ENCODE measurements at regions not wholly inside any gene's neighbourhood (a gene's known extent, or its start where the extent isn't known, plus 50 kb on each side); places are given as distances from the start of the nearest gene placed in this dataset.
A peak's percentile ranks its signal among the peaks of the same experiment; 100 is the strongest.

GRCh38 chr20:52775786-52776185, 196.4 kb upstream of the TSHZ2 start:
- DNase-seq: no peak

GRCh38 chr20:52768694-52769093, 203.5 kb upstream of the TSHZ2 start:
- no peak for DNase-seq

DNA sequence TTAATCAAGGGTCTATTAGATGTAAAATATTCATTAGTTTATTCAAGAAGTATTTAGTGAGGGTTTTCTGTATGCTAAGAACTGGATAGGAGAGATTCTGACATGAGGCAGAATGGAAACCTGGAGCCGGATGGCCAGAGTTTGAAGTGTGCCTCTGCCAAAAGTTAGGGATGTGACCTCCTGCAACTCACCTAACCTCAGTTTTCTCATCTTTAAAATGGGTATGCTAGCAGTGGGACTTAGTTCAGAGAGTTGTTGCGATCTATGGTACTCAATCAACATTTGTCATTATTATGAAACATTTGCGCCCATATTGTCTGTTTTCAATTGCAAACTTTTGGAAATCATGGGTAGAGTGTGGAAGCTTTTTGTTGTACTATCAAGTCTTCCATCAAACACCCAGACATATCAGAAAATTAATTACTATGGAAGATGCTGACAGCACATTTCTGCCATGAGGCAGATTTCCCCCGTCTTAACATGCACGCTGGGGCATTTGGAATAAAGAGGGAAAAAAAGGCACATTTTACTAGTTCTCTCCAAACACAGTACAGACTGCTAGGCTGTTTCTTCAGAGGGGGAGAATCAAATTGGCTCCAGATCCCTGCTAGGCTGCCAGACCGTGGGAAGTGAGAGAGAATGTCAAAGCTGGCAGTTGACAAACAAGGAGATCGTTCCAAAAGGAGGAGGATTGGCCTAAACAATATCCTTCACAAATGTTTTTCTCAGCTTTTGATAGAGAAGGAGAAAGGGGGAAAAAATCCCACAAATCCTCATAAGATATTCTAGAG, 205.3 kb upstream of the TSHZ2 start:
- DNase-seq: no peak

DNA sequence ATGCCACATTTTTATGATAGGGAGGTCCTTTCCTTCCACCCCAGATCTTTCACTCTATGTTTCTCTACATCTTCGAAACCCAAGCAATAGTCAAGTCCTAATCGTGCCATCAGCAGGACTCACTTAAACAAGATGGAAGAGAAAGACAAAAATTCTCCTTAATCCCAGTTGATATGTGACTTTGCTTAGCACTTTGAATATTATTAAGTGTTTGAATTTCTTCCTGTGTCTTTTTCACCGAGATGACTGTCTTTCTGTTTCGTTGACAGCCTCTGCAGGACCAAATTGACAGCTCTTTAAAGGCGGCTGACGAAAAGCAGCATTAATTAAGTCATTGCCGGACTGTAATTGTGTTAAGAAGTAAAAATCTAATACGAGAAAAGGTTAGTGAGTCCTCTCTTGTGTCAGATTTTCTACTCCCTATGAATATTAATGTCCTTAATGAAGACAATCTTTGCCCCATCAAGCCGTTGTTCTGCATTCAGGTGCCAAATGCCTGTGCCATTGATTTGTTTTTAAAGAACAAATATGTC, 208.8 kb upstream of the TSHZ2 start:
- DNase-seq: no peak

DNA sequence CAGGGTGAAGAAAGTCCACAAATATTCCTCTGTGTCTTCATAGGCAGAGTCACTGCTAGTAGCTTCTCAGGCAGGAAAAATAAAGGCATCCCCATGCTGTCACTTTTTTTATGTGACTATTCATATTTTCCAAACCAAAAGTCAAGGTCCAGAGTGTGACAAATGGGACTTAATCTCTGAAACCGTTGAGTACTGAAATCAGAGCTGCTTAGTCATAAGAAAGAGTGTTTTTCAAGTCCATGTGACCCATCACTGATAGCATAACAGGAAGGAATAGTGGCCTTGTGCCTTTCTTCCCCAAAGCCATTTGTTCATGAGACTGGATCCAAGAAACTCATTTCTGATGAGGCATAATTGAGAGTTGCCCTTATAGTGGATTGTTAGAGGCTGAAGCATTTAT, 210.3 kb upstream of the TSHZ2 start:
- no peak for DNase-seq

GRCh38 chr20:52760791-52761190, 211.4 kb upstream of the TSHZ2 start:
- DNase-seq: no peak

DNA sequence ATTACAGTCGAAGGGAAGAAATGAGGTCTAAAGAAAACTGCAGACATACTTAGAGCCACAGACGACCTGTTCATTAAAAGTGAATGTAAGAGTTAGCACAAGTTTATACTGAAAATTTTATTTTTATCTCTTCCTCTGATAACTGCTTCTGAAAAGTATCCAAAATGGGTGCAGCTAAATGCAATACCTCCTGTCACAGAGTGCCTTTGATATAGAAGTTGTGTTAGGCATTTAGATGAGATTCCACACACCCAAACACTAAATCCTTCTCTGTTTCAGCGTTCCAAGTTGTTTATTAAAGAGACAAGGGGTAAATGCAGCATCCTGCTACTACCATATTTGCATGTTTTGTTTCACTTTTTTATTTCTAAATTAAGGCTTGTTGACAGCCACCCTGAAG, 214.7 kb upstream of the TSHZ2 start:
- no peak for DNase-seq

DNA sequence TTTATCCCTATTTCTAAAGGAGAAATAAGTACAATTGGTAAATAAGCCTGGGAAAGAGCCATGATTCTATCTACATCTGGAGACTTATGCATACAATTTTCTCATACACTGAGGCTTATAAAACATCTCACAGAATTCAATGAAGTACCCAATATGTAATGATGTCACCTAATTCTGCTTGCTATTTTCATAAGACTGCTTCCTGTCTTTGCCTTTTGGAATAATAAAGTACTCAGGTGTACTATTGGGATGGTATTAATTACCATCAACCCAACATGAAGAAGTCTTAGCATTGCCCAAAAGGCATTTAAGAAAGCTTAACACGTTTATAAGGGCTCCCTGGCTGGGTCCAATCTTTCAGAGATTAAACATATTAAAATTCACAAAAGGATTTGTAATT, 216.4 kb upstream of the TSHZ2 start:
- no peak for DNase-seq

DNA sequence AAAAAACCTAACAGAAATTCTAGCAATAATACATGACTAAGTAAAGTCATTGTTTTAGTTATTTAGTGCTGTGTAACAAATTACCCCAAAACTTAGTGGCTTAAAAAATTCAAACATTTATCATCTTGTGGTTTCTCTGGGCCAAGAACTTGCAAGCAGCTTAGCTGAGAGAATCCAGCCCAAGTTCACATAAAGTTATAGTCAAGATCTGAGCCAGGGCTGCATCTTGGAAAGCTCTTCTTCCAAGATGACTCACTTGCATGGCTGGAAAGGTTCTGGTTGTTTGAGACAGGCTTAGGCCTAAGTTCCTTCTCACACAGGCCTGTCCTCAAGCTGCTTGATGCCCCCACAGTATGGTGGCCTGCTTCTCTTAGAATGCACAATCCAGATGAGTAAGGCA, 217.8 kb upstream of the TSHZ2 start:
- no peak for DNase-seq

- DNase-seq: no peak
Measured at GRCh38 chr20:52752023-52752422, 220.1 kb upstream of the TSHZ2 start.

DNA sequence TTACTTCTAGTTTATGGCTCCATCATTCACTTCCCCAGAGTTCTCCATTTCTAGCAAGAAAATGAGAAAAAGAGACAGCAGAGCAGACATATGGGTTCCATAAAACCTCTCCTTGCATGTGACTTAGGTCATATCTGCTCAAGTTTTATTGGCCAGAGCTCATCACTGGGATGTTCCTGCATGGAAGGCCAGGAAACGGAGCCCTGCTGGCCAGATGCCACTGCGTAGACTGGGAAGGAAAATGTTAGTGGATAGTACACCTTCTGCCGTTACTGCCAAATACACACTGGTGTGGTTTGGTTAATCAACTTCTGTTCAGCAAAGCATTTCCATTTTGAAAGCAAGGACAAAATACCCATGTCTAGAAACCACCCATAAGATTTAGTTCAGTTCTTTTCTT, 220.6 kb upstream of the TSHZ2 start:
- DNase-seq: no peak

- DNase-seq: no peak
Measured at GRCh38 chr20:52749938-52750337, 222.2 kb upstream of the TSHZ2 start.

DNA sequence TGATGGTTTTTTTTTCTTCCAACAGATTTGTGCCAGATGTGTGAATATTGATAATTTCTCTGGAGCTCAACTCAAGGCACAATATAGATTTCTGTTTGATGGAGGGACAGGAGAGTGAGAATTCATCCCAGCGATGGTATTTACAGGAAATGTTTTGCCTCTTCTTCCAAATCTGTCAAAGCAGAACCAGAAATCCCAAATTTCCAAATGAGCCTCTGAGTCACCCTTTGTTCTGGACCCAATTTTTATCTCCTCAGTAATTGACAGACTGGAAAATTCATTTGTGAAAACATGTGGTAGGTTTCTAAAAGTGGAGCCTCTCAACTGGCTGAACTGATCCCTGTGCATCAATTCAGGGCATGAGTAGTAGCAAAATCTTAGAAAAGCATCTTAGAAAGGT, 223.2 kb upstream of the TSHZ2 start:
- DNase-seq: no peak

DNA sequence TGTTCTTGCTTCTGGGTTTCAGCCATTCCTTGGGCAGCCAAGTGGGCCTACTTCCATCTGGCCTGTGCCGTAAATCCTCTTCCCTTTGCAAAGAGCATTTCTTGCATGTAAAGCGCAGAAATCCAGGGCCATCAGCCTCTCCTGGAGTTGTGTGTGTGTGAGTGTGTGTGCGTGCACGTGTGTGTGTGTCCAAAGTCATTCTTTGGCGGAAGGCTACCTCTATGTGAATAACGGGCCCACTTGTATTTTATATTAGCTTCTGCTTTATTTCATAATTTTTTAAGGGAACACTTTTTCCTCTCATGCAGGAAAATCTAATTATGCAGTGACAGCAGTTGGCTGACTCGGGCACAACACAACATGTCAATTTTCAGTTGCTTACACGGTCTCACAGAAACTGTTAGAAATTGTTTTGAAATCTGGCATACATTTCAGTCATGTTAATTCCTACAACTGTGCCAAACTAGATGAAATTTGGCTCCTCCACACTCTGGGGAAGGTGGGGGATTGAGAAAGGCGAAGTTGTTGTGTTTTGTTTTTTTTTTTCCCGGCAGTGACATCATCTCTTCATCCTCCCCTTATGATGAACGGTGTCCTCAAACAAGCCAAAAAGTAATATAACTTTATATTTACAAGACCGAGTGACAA, 223.7 kb upstream of the TSHZ2 start:
- no peak for DNase-seq

- DNase-seq: no peak
Measured at GRCh38 chr20:52747845-52748284, 224.3 kb upstream of the TSHZ2 start.

- DNase-seq: no peak
Measured at GRCh38 chr20:52746770-52747169, 225.4 kb upstream of the TSHZ2 start.

DNA sequence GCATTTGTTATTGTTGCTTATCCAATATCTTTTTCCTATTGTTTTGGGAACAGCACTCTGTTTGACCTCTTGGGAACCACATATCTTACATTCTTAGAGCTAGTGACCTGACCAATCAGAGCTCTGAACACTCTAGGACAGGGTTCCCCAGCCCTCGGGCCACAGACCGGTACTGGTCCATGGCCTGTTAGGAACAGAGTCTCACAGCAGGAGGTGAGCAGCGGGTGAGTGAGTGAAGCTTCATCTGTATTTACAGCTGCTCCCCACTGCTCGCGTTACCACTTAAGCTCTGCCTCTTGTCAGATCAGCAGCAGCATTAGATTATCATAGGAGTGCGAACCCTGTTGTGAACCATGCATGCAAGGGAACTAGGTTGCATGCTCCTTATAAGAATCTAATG, 226.0 kb upstream of the TSHZ2 start:
- DNase-seq: no peak

DNA sequence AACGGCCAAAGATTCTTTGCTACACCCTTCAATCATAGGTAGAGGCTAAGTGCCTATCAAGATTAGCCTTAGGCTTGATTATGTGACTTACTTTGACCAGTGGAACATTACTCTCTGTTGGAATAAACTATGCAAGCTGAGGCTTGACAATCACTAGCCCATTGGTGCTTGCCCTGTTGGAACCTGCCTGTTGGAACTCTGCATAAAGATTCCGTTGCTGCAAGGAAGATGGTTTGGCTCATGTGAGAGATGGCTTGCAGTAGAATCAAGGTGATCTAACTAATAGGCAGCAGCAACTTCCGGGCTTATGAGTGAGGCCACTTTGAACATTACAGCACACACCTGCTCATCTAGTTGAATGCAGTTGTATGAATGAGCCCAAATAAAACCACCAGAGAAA, 227.7 kb upstream of the TSHZ2 start:
- DNase-seq: no peak

- DNase-seq: no peak
Measured at GRCh38 chr20:52738081-52738480, 234.1 kb upstream of the TSHZ2 start.

DNA sequence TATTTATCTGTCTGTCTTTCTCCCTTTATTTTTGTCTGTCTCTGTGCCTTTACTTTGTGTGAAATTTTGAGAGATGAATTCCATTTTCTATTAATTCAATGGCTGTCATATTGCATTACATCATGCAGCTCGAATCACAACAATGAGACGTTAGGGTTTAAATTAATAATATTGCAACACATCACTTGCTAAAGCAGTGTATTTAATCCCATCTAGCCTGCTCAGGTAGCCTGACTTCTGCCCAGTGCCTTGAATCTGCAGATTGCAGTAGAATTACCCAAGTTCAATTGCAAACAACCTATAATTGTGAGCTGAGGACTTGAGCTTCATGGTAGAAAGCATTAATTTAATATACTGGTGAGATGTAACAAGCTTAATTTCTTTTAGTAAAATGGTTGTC, 235.7 kb upstream of the TSHZ2 start:
- no peak for DNase-seq

- DNase-seq: peak; percentile 62
Measured at GRCh38 chr20:52731093-52731492, 241.1 kb upstream of the TSHZ2 start.

DNA sequence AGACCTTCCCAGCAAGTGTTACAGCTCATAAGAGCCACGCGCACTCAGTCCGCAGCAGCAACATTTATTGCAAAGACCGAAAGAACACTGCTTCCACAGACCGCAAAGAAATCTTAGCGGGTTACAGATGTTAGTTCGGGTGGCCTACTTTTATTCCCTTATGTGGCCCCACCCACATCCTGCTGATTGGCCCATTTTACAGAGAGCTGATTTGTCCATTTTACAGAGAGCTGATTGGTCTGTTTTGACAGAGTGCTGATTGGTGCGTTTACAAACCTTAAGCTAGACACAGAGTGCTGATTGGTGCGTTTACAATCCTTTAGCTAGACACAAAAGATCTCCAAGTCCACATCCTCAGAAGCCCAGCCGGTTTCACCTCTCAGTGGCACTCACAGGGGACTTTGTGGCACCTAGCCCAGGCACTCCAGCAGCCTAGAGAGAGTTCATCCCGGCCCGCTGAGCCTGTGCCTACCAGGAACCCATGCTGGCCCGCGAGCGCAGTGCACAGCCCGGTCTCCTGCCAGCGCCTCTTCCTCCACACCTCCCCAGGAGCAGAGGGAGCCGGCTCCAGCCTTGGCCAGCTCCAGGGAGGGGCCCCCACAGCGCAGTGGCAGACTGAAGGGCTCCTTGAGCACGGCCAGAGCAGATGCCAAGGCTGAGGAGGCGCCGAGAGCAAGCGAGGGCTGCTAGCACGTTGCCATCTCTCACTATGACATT, 244.3 kb upstream of the TSHZ2 start:
- no peak for DNase-seq

DNA sequence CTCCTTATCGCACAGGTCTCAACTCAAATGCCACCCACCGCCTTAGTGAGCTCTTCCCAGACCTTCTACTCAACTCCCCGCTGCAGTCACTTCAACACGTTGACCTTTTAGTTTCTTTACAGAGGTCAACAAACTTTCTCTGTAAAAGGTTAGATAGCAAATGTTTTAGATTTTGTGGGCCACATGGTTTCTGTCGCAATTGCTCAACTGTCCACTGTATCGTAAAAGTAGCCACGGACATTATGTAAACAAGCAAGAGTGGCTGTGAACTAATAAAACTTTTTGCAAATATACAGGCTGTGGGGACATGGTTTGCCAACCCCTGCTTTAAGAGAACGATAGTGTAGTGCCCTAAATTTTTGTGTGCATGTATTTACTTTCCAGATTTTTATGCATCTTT, 247.6 kb upstream of the TSHZ2 start:
- DNase-seq: no peak
